HepG2 (cell line): ENCODE measurements at regions not wholly inside any gene's neighbourhood (a gene's known extent, or its start where the extent isn't known, plus 50 kb on each side); places are given as distances from the start of the nearest gene placed in this dataset.

Experiments
- ASH2L ChIP-seq: fragments of 300-600, 200-600 bp; sonication (generic); IDR thresholded peaks from 2 replicates; pipeline ENCODE4 v1.7.0; 2017; ENCODE audit warnings: low read depth, mild to moderate bottlenecking, moderate library complexity, mixed read lengths, low read length; ENCODE audit not compliant: insufficient read length
- CTCF ChIP-seq: sonication (generic); formaldehyde crosslinking; IDR thresholded peaks from 2 replicates; pipeline ENCODE4 v1.5.0; 2020; ENCODE audit warnings: mild to moderate bottlenecking, missing genetic modification reagents, moderate library complexity
- KDM5A ChIP-seq: fragments of 200-600 bp; sonication (generic); IDR thresholded peaks from 2 replicates; pipeline ENCODE4 v1.7.0; 2018; ENCODE audit warnings: antibody characterized with exemption, mild to moderate bottlenecking, low read length, borderline replicate concordance
- MTF1 ChIP-seq: sonication (generic); formaldehyde crosslinking; IDR thresholded peaks from 2 replicates; pipeline ENCODE4 v1.5.0; 2020; ENCODE audit warnings: missing genetic modification reagents
- NFE2L1 ChIP-seq: sonication (generic); formaldehyde crosslinking; IDR thresholded peaks from 2 replicates; pipeline ENCODE4 v1.4.0; 2020; ENCODE audit warnings: missing genetic modification reagents, mild to moderate bottlenecking, borderline replicate concordance
- NFIC ChIP-seq: IDR thresholded peaks from 2 replicates; pipeline ENCODE4 v1.6.1; 2012; ENCODE audit warnings: mild to moderate bottlenecking, low read length, inconsistent platforms
- POLR2A ChIP-seq, 2 experiments: IDR thresholded peaks; 2 replicates each; pipeline ENCODE4 v1.6.1; 2011; ENCODE audit warnings: low read depth in 2 of 2, low read length in 2 of 2, mild to moderate bottlenecking in 1 of 2, moderate library complexity in 1 of 2; ENCODE audit not compliant: insufficient read depth in 1 of 2
- RFX5 ChIP-seq: IDR thresholded peaks from 2 replicates; pipeline ENCODE4 v1.6.1; 2011; ENCODE audit warnings: low read depth, low read length, improper control_type of control experiment
- SP1 ChIP-seq, 2 experiments: fragments of 450-650 bp in 1 of 2; sonication (generic) in 1 of 2; formaldehyde crosslinking in 1 of 2; IDR thresholded peaks; 2 replicates each; pipeline versions ENCODE4 v1.4.0 to v1.6.1; 2016 to 2020; ENCODE audit warnings: missing genetic modification reagents in 1 of 2
- STAT5B ChIP-seq: sonication (generic); formaldehyde crosslinking; IDR thresholded peaks from 2 replicates; pipeline ENCODE4 v1.4.0; 2020; ENCODE audit warnings: missing genetic modification reagents
- ZNF816 ChIP-seq: sonication (generic); formaldehyde crosslinking; IDR thresholded peaks from 2 replicates; pipeline ENCODE4 v1.8.0; 2022; ENCODE audit warnings: missing genetic modification reagents, mild to moderate bottlenecking, borderline replicate concordance
- TF ChIP-seq, protein P1 (sequence below): sonication (generic); formaldehyde crosslinking; IDR thresholded peaks from 2 replicates; pipeline ENCODE4 v1.8.0; 2022; ENCODE audit warnings: missing genetic modification reagents, mild to moderate bottlenecking, borderline replicate concordance

DNA sequence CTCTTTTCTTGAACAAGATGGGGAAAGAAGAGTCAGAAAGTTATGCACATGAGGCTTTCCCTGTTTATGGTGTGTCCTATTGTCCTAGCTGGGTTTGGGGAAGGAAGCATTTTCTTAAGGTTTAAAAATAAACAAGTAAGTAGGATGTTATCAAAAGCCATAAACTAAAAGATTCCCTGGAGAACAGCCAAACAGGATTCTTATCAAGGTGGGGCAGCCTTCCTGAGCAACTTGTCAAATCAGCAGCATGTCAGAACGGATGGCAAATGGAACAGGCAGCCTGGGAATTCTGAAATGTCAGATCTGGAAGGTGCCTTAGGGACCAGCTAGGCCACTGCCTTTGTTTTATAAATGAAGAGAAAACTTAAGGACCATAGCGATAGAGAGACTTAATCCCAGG is 152.2 kb upstream of the RGS6 start:
- TF ChIP-seq NFE2L1 (CRISPR knock-in tag) (no peak), CTCF (CRISPR knock-in tag) (no peak), KDM5A (no peak), ASH2L (no peak), SP1 (IDR thresholded peaks at IDR 0.05) (no peak), SP1 (CRISPR knock-in tag; IDR thresholded peaks at IDR 0.05) (no peak), MTF1 (no peak), STAT5B (CRISPR knock-in tag) (no peak), ZNF816 (CRISPR knock-in tag) (no peak), POLR2A (IDR thresholded peaks at IDR 0.05; ENCODE audit: insufficient read depth in 1 of 2, low read depth in 2 of 2, low read length in 2 of 2) (no peak), NFIC (no peak), RFX5 (no peak)
- TF ChIP-seq, protein P1, sequence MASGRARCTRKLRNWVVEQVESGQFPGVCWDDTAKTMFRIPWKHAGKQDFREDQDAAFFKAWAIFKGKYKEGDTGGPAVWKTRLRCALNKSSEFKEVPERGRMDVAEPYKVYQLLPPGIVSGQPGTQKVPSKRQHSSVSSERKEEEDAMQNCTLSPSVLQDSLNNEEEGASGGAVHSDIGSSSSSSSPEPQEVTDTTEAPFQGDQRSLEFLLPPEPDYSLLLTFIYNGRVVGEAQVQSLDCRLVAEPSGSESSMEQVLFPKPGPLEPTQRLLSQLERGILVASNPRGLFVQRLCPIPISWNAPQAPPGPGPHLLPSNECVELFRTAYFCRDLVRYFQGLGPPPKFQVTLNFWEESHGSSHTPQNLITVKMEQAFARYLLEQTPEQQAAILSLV (CRISPR knock-in tag) = no peak
